SU-DHL-6 (cell line): ENCODE measurements at regions not wholly inside any gene's neighbourhood (a gene's known extent, or its start where the extent isn't known, plus 50 kb on each side); places are given as distances from the start of the nearest gene placed in this dataset.

Experiments used
- EZH2phosphoT487 ChIP-seq: fragments of 200-600 bp; sonication (generic), shearing (Covaris generic); conservative IDR thresholded peaks from 2 replicates; pipeline ENCODE4 v1.6.1; 2018; ENCODE audit warnings: mild to moderate bottlenecking, antibody characterized with exemption, low read length, moderate library complexity, mixed read lengths
- TF ChIP-seq, protein P1 (sequence below): fragments of 200-600 bp; sonication (generic); IDR thresholded peaks from one replicate; pipeline ENCODE4 v1.5.1; 2017; ENCODE audit warnings: antibody characterized with exemption, mild to moderate bottlenecking, low read length, moderate library complexity; ENCODE audit not compliant: insufficient read depth, poor library complexity, severe bottlenecking

DNA sequence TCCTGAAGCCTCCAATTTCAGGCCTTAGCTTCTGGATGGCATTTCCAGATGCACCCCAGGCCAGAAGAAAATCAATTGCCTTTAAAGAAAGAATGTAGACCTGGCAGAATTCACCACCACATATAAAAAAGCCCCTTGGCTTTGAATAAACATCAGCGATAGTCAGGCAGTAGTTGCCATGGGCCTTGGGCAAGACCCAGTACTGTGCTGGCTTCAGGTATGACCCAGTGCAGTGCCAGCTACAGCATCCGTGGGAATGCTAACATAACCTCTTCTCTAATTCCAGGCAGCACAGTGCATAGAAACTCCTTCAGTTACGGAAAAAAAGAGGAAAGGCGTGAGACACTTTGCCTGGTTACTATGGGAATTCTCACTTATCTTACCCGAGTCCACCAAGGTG lies 539.6 kb upstream of the LRRTM4 start:
- TF ChIP-seq, protein P1, sequence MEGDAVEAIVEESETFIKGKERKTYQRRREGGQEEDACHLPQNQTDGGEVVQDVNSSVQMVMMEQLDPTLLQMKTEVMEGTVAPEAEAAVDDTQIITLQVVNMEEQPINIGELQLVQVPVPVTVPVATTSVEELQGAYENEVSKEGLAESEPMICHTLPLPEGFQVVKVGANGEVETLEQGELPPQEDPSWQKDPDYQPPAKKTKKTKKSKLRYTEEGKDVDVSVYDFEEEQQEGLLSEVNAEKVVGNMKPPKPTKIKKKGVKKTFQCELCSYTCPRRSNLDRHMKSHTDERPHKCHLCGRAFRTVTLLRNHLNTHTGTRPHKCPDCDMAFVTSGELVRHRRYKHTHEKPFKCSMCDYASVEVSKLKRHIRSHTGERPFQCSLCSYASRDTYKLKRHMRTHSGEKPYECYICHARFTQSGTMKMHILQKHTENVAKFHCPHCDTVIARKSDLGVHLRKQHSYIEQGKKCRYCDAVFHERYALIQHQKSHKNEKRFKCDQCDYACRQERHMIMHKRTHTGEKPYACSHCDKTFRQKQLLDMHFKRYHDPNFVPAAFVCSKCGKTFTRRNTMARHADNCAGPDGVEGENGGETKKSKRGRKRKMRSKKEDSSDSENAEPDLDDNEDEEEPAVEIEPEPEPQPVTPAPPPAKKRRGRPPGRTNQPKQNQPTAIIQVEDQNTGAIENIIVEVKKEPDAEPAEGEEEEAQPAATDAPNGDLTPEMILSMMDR, result no peak
- no peak for TF ChIP-seq EZH2phosphoT487
